ENCODE measurements at regions not wholly inside any gene's neighbourhood (a gene's known extent, or its start where the extent isn't known, plus 50 kb on each side); places are given as distances from the start of the nearest gene placed in this dataset.

DNA sequence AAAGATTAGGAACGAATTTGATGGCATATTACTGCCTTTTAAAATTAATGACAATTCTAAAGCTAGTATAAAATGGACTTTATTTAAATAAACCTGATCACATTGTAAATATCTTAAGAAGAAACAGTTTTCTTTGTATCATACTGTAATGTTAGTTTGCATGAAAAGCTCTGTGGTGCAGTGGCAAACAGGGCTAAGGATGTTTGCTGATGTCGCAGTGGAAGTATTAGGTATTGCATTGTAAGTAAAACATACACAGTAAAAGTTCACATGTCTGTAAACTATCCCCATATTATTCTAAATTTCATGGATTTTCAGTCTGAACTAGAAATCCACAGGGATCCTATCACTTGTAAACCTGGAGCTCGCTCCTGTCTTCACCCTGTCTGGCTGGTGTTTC, 252.6 kb upstream of the ZNF32 start:
- Histone ChIP-seq H3K4me2 (ENCODE audit: control insufficient read depth, extremely low read depth, insufficient read depth, low read depth, low read length) (no peak overlapping the region), H3K79me2 (ENCODE audit: control insufficient read depth, insufficient read depth, low read length) (no peaks in the 10 kb centered on the region), H3K9me1 (ENCODE audit: control insufficient read depth, extremely low read depth, insufficient read depth, low read length) (no peaks in the 10 kb centered on the region), H3K27me3 (ENCODE audit: control insufficient read depth, extremely low read depth, insufficient read depth, low read length) (no peaks in the 10 kb centered on the region), H3K9me3 (ENCODE audit: control insufficient read depth, low read depth, low read length) (no peaks in the 10 kb centered on the region), H2AFZ (ENCODE audit: control insufficient read depth, low read length) (no peak overlapping the region), H3K27ac (ENCODE audit: control insufficient read depth, insufficient read depth, low read length) (no peak overlapping the region), H3K9ac (ENCODE audit: control insufficient read depth, extremely low read depth, insufficient read depth, low read length) (no peak overlapping the region), H3K4me1 (ENCODE audit: control insufficient read depth, extremely low read depth, insufficient read depth, low read length) (no peaks in the 10 kb centered on the region), H4K20me1 (ENCODE audit: control insufficient read depth, extremely low read depth, insufficient read depth, low read length) (no peaks in the 10 kb centered on the region), H3K36me3 (ENCODE audit: control insufficient read depth in 2 of 2, extremely low read depth in 1 of 2, insufficient read depth in 2 of 2, low read length in 2 of 2) (no peaks in the 10 kb centered on the region), H3K4me3 (ENCODE audit: control insufficient read depth in 2 of 3, extremely low read depth in 1 of 3, insufficient read depth in 2 of 3, low read depth in 1 of 3, low read length in 3 of 3) (no peak overlapping the region)
- FAIRE-seq = no peak
- no peak for TF ChIP-seq EZH2 (IDR thresholded peaks at IDR 0.05; ENCODE audit: low read length)
- no peak for TF ChIP-seq CTCF (optimal IDR thresholded peaks at IDR 0.05 in 1 of 3, IDR thresholded peaks at IDR 0.05 in 1 of 3, conservative IDR thresholded peaks at IDR 0.05 in 1 of 3; ENCODE audit: extremely low read depth in 1 of 3, insufficient read depth in 2 of 3, low read length in 3 of 3)
- no peak for DNase-seq (ENCODE audit: low read depth, low spot score)
- dilution Hi-C loops (cut with MboI; ENCODE audit: extremely low pct_ligation_motif_present, low sequenced_read_pairs) = no loop called here

DNA sequence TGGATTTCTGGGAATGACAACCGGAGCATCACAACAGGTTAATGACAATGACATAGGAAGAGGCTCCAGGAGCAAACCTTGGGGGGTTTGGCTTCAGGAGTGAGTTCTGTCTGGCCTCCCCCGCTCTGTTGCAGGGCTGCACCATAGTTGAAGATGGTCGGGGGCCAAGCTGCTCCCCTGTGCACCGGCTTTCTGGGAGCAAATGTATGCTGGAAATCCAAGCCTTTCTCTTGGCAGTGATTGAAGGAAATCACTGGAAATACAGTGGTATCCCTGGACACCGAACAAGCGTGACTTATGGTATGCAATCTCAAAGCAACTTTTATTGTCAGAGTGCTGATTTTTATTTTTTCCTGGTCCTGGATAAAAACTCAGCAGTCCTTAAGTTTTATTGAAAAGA, 251.9 kb upstream of the ZNF32 start:
- H3K79me2 ChIP-seq (ENCODE audit: control insufficient read depth, insufficient read depth, low read length) = no peaks in the 10 kb centered on the region
- H2AFZ ChIP-seq (ENCODE audit: control insufficient read depth, low read length) = no peak overlapping the region
- H4K20me1 ChIP-seq (ENCODE audit: control insufficient read depth, extremely low read depth, insufficient read depth, low read length) = no peaks in the 10 kb centered on the region
- no peak overlapping the region for H3K4me3 ChIP-seq (ENCODE audit: control insufficient read depth in 2 of 3, extremely low read depth in 1 of 3, insufficient read depth in 2 of 3, low read depth in 1 of 3, low read length in 3 of 3)
- DNase-seq (ENCODE audit: low read depth, low spot score) = no peak
- no peaks in the 10 kb centered on the region for H3K4me1 ChIP-seq (ENCODE audit: control insufficient read depth, extremely low read depth, insufficient read depth, low read length)
- no peak for FAIRE-seq
- TF ChIP-seq EZH2 (IDR thresholded peaks at IDR 0.05; ENCODE audit: low read length) (no peak), CTCF (optimal IDR thresholded peaks at IDR 0.05 in 1 of 3, IDR thresholded peaks at IDR 0.05 in 1 of 3, conservative IDR thresholded peaks at IDR 0.05 in 1 of 3; ENCODE audit: extremely low read depth in 1 of 3, insufficient read depth in 2 of 3, low read length in 3 of 3) (no peak)
- dilution Hi-C loops (cut with MboI; ENCODE audit: extremely low pct_ligation_motif_present, low sequenced_read_pairs) = no loop called here
- no peak overlapping the region for H3K27ac ChIP-seq (ENCODE audit: control insufficient read depth, insufficient read depth, low read length)
- no peaks in the 10 kb centered on the region for H3K9me1 ChIP-seq (ENCODE audit: control insufficient read depth, extremely low read depth, insufficient read depth, low read length)
- no peaks in the 10 kb centered on the region for H3K27me3 ChIP-seq (ENCODE audit: control insufficient read depth, extremely low read depth, insufficient read depth, low read length)
- H3K9ac ChIP-seq (ENCODE audit: control insufficient read depth, extremely low read depth, insufficient read depth, low read length) = no peak overlapping the region
- no peak overlapping the region for H3K4me2 ChIP-seq (ENCODE audit: control insufficient read depth, extremely low read depth, insufficient read depth, low read depth, low read length)
- no peaks in the 10 kb centered on the region for H3K9me3 ChIP-seq (ENCODE audit: control insufficient read depth, low read depth, low read length)
- no peaks in the 10 kb centered on the region for H3K36me3 ChIP-seq (ENCODE audit: control insufficient read depth in 2 of 2, extremely low read depth in 1 of 2, insufficient read depth in 2 of 2, low read length in 2 of 2)
